ENCODE measurements at regions not wholly inside any gene's neighbourhood (a gene's known extent, or its start where the extent isn't known, plus 50 kb on each side); places are given as distances from the start of the nearest gene placed in this dataset.

DNA sequence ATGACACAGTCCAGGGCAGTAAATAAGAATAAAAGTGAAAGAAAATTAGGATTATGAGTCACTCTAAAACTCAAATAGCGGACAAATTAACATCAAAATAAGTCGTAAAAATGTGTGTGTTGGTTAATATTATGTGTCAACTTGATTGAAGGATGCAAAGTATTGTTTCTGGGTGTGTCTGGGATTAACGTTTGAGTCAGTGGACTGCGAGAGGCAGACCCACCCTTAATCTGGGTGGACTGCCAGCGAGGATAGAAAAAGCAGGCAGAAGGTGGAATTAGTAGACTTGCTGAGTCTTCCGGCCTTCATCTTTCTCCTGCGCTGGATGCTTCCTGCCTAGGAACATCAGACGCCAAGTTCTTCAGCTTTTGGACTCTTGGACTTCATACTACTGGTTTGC, 324.3 kb upstream of the PCDH10 start:
- no peak overlapping the region for H3K4me3 ChIP-seq
- DNase-seq (ENCODE audit: low spot score), result no peak
- H3K4me1 ChIP-seq (replicated peaks), result no peaks in the 10 kb centered on the region
- no peaks in the 10 kb centered on the region for H3K36me3 ChIP-seq
- intact Hi-C loops (cut with DNase I), result no loop called here
- H3K27me3 ChIP-seq (replicated peaks; ENCODE audit: insufficient read depth), result no peaks in the 10 kb centered on the region
- WGBS, result 89% methylated on average over 8 of the region's 8 CpGs
- H3K9me3 ChIP-seq, result no peaks in the 10 kb centered on the region
- no peak overlapping the region for H3K27ac ChIP-seq
- TF ChIP-seq POLR2A (IDR thresholded peaks at IDR 0.05) (no peak), POLR2AphosphoS5 (IDR thresholded peaks at IDR 0.05) (no peak)
- TF ChIP-seq, protein P1, sequence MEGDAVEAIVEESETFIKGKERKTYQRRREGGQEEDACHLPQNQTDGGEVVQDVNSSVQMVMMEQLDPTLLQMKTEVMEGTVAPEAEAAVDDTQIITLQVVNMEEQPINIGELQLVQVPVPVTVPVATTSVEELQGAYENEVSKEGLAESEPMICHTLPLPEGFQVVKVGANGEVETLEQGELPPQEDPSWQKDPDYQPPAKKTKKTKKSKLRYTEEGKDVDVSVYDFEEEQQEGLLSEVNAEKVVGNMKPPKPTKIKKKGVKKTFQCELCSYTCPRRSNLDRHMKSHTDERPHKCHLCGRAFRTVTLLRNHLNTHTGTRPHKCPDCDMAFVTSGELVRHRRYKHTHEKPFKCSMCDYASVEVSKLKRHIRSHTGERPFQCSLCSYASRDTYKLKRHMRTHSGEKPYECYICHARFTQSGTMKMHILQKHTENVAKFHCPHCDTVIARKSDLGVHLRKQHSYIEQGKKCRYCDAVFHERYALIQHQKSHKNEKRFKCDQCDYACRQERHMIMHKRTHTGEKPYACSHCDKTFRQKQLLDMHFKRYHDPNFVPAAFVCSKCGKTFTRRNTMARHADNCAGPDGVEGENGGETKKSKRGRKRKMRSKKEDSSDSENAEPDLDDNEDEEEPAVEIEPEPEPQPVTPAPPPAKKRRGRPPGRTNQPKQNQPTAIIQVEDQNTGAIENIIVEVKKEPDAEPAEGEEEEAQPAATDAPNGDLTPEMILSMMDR (IDR thresholded peaks at IDR 0.05), result no peak

DNA sequence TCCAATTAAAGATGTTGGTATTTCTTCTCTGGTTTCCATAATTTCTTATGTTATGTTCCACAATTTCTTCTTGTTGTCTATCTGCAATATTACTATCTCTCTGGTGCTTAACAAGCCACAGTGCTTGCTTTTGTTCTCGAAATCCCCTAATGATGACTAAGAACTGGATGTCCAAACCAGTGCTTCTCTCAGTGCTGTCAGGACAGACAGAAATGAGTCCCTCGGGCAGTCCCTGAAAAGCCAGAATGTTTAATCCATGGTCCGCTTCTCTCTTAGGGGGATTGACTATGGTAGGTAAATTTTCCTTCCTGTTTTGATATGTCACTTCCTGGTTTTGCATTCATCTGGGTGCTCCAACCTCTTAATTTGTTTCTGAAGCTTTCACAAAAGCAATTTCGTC, 321.6 kb upstream of the PCDH10 start:
- no peak overlapping the region for H3K27ac ChIP-seq
- no peaks in the 10 kb centered on the region for H3K27me3 ChIP-seq (replicated peaks; ENCODE audit: insufficient read depth)
- 43% methylated on average over 4 of the region's 4 CpGs for WGBS
- no peaks in the 10 kb centered on the region for H3K4me1 ChIP-seq (replicated peaks)
- DNase-seq (ENCODE audit: low spot score), result no peak
- no peak overlapping the region for H3K4me3 ChIP-seq
- H3K9me3 ChIP-seq, result no peaks in the 10 kb centered on the region
- intact Hi-C loops (cut with DNase I), result no loop called here
- no peak for TF ChIP-seq POLR2AphosphoS5 (IDR thresholded peaks at IDR 0.05)
- TF ChIP-seq, protein P1 (IDR thresholded peaks at IDR 0.05), result no peak
- TF ChIP-seq POLR2A (IDR thresholded peaks at IDR 0.05), result no peak
- H3K36me3 ChIP-seq, result no peaks in the 10 kb centered on the region

DNA sequence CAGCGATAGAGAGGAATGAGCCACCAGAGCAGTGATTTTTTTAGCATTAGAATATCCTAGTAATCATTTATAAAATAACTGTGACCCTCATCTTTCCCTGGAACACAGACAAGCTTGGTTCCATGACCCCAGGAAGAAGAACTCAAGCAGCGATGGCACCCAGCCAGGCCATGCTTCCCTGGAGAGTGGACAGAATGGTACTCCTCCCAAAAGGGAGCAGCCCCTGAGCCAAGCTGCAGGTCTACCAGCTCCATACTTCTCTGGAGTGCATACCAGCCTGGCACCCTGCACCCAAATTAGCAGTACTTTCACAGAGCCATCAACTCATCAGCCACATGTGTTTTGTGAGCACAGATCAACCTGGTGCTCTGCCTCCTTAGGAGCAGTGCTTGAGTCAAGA, 310.9 kb upstream of the PCDH10 start:
- H3K27ac ChIP-seq, result no peak overlapping the region
- no peaks in the 10 kb centered on the region for H3K36me3 ChIP-seq
- H3K4me1 ChIP-seq (replicated peaks), result no peaks in the 10 kb centered on the region
- H3K4me3 ChIP-seq, result no peak overlapping the region
- H3K27me3 ChIP-seq (replicated peaks; ENCODE audit: insufficient read depth), result no peaks in the 10 kb centered on the region
- no peak for TF ChIP-seq POLR2AphosphoS5 (IDR thresholded peaks at IDR 0.05)
- TF ChIP-seq, protein P1 (IDR thresholded peaks at IDR 0.05), result no peak
- no peak for TF ChIP-seq POLR2A (IDR thresholded peaks at IDR 0.05)
- intact Hi-C loops (cut with DNase I), result no loop called here
- 95% methylated on average over 2 of the region's 2 CpGs for WGBS
- DNase-seq (ENCODE audit: low spot score), result no peak
- no peaks in the 10 kb centered on the region for H3K9me3 ChIP-seq

DNA sequence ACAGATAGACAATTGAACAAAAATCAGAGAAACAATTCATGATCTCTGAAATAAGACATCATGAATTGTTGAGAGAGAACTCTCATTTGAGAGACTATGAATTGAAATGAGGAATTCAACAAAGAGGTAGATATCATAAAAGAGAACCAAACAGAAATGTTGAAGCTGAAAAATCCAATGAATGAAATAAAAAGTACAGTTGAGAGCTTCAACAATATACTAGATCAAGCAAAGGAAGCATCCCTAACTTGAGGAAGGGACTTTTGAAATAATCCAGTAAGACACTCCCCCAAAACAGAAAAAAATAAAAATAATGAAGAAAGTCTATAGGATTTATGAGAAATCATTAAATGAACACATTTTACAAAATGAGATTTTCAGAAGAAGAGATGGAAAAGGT, 310.0 kb upstream of the PCDH10 start:
- DNase-seq (ENCODE audit: low spot score), result no peak
- Histone ChIP-seq H3K9me3 (no peaks in the 10 kb centered on the region), H3K36me3 (no peaks in the 10 kb centered on the region), H3K27me3 (replicated peaks; ENCODE audit: insufficient read depth) (no peaks in the 10 kb centered on the region), H3K4me3 (no peak overlapping the region), H3K27ac (no peak overlapping the region), H3K4me1 (replicated peaks) (no peaks in the 10 kb centered on the region)
- intact Hi-C loops (cut with DNase I), result no loop called here
- TF ChIP-seq POLR2A (IDR thresholded peaks at IDR 0.05) (no peak), POLR2AphosphoS5 (IDR thresholded peaks at IDR 0.05) (no peak)
- TF ChIP-seq, protein P1 (IDR thresholded peaks at IDR 0.05), result no peak

DNA sequence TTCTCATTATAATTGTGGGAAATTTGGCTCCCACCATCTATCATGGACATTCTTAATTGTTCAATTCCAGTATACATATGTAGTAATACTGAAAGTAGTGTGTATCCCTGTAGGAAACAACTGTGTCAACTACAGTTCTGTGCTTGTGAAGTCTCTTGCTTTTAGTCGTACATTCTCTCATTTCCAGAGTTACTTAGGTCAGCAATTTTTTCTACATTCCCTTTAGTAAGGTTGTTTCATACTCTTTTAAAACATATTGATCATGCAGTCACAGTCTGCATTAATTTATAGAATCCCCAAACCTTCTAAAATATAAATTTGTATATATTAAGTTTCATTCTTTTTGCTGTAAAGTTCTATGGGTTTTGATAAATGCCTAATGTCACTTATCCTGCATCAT, 289.2 kb upstream of the PCDH10 start:
- no peak overlapping the region for H3K4me3 ChIP-seq
- WGBS, result 88% methylated on average over 1 of the region's 1 CpG
- TF ChIP-seq POLR2AphosphoS5 (IDR thresholded peaks at IDR 0.05) (no peak), POLR2A (IDR thresholded peaks at IDR 0.05) (no peak)
- TF ChIP-seq, protein P1 (IDR thresholded peaks at IDR 0.05), result no peak
- no peak overlapping the region for H3K27ac ChIP-seq
- H3K27me3 ChIP-seq (replicated peaks; ENCODE audit: insufficient read depth), result no peaks in the 10 kb centered on the region
- H3K36me3 ChIP-seq, result no peaks in the 10 kb centered on the region
- intact Hi-C loops (cut with DNase I), result no loop called here
- no peaks in the 10 kb centered on the region for H3K4me1 ChIP-seq (replicated peaks)
- H3K9me3 ChIP-seq, result no peaks in the 10 kb centered on the region
- no peak for DNase-seq (ENCODE audit: low spot score)

Measured in prostate gland (tissue), 2 donors.